ENCODE measurements at regions not wholly inside any gene's neighbourhood (a gene's known extent, or its start where the extent isn't known, plus 50 kb on each side); places are given as distances from the start of the nearest gene placed in this dataset.

- no peak overlapping the region for H3K4me3 ChIP-seq (ENCODE audit: low read length)
- no peak for DNase-seq (ENCODE audit: low read depth)
- TF ChIP-seq, protein P1, sequence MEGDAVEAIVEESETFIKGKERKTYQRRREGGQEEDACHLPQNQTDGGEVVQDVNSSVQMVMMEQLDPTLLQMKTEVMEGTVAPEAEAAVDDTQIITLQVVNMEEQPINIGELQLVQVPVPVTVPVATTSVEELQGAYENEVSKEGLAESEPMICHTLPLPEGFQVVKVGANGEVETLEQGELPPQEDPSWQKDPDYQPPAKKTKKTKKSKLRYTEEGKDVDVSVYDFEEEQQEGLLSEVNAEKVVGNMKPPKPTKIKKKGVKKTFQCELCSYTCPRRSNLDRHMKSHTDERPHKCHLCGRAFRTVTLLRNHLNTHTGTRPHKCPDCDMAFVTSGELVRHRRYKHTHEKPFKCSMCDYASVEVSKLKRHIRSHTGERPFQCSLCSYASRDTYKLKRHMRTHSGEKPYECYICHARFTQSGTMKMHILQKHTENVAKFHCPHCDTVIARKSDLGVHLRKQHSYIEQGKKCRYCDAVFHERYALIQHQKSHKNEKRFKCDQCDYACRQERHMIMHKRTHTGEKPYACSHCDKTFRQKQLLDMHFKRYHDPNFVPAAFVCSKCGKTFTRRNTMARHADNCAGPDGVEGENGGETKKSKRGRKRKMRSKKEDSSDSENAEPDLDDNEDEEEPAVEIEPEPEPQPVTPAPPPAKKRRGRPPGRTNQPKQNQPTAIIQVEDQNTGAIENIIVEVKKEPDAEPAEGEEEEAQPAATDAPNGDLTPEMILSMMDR (conservative IDR thresholded peaks at IDR 0.05; ENCODE audit: low read depth, low read length): no peak
These were observed 303.3 kb upstream of the DAB1 start for GRCh38 chr1:57727121-57727520.

DNA sequence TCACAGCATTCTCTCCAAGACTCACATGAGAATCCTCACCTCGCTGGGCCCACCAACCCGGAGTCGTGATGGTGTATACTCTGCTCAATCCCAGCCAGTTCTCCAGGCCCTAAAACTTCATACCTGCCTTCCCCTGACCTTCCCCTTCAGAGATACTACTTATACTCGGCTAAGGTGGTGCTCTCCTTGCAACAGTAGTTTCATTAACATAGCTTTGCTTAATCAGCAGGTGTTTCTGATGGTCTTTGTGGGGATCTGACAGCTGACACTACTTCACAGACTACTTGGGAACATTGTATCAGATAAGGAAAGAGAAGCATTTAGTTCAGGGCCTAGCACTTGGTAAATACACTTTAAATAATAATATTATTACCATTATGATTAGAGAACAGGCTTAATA is 301.5 kb upstream of the DAB1 start:
- TF ChIP-seq, protein P1 (conservative IDR thresholded peaks at IDR 0.05; ENCODE audit: low read depth, low read length): no peak
- no peak for DNase-seq (ENCODE audit: low read depth)

DNA sequence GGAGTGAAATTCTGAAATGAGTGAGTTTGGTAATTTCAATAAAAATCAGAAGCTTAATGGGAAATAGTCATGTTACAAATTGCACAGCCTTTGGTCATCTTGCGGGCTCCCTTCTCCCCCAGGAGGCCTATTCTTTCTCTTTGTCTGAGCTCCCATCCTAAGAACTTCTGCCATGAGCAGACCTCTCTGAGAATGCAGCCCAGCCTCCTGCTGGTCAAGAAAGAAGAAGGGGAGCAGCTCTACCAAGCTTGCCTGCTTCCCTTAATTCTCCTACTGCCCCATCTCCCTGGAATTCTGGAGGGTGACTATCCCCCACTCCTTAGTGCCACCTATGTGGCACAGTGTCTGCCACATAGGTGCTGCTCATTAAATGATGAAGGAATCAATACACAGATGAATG is 300.7 kb upstream of the DAB1 start:
- DNase-seq (ENCODE audit: low read depth): no peak
- H3K4me3 ChIP-seq (ENCODE audit: low read length): no peak overlapping the region
- TF ChIP-seq, protein P1 (conservative IDR thresholded peaks at IDR 0.05; ENCODE audit: low read depth, low read length): no peak

More for the DNA sequence above, 301.5 kb upstream of the DAB1 start:
- H3K4me3 ChIP-seq (ENCODE audit: low read length): no peak overlapping the region

- no peak overlapping the region for H3K4me3 ChIP-seq (ENCODE audit: low read length)
- no peak for DNase-seq (ENCODE audit: low read depth)
- TF ChIP-seq, protein P1 (conservative IDR thresholded peaks at IDR 0.05; ENCODE audit: low read depth, low read length): no peak
These were observed 298.6 kb upstream of the DAB1 start for GRCh38 chr1:57722285-57722978.

DNA sequence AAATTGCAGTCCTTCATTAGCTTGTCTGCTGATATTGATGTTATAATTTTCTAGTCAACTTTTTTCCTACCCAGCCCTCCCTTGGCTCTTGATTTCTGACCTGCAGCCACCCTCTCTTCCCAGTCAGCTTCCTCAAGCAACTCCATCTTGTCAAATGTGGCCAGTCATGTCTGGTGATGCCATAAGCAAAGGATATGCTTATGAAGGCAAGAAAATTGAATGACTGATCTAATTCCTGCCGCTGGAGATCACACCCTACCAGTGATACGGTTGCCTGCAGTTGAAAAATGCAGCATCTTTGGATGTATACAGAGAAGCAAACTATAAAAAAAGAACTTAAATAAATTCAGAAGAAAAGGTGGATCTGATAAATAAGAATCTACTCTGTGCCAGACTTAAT is 297.1 kb upstream of the DAB1 start:
- DNase-seq (ENCODE audit: low read depth): no peak
- no peak overlapping the region for H3K4me3 ChIP-seq (ENCODE audit: low read length)
- TF ChIP-seq, protein P1 (conservative IDR thresholded peaks at IDR 0.05; ENCODE audit: low read depth, low read length): no peak

GRCh38 chr1:57719274-57719673 is 295.4 kb upstream of the DAB1 start:
- H3K4me3 ChIP-seq (ENCODE audit: low read length): no peak overlapping the region
- no peak for DNase-seq (ENCODE audit: low read depth)
- TF ChIP-seq, protein P1 (conservative IDR thresholded peaks at IDR 0.05; ENCODE audit: low read depth, low read length): no peak

DNA sequence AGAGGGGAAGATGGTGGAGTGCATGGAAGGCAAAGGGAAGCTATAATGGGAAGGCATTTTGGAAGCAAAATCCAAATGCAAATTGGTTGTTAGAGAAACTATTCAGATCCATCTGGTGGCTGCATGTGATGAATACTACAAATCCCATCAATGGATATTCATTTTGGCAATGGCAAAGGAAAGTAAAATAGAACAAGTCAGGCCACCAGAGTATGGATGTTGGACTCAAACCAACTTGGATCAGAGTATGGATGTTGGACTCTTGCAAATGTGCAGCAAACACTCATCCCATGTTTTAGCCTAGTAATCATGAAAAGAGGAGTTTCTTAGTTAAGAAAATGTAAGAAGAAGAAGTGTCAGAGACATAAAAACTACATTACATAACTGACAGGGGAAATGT is 289.6 kb upstream of the DAB1 start:
- TF ChIP-seq, protein P1 (conservative IDR thresholded peaks at IDR 0.05; ENCODE audit: low read depth, low read length): no peak
- DNase-seq (ENCODE audit: low read depth): no peak
- H3K4me3 ChIP-seq (ENCODE audit: low read length): no peak overlapping the region

All from retinal pigment epithelial cell (primary cell).